GM18909 (cell line): ENCODE measurements at regions not wholly inside any gene's neighbourhood (a gene's known extent, or its start where the extent isn't known, plus 50 kb on each side); places are given as distances from the start of the nearest gene placed in this dataset.
"Not testable (repeated sequence)": the region's sequence is repeated elsewhere in the genome, so short reads cannot be mapped to it uniquely, and the experiment has no call there.

Experiments
- ATAC-seq: cut with Tn5 transposase; IDR thresholded peaks from one replicate; pipeline ENCODE4 v1.9.1; 2021; ENCODE audit warnings: mild to moderate bottlenecking; ENCODE audit not compliant: unreplicated experiment, poor library complexity

DNA sequence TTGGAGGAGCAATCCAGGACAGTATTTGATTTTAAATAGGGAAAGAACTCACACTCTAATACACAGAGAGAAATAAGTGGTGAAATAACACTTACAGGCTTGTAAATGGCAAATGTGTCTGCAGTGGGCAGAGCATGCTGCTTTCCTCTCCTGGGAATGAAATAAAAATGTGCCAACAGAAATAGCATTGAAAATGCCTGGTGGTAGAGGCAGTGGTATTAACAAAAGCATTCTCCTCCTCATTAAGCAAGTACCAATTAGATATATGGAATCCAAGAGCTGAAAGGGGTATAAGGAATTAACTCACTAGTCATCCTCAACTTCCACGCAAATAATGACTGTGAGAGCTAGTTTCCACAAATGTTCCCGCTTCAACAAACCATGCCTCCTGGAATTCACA is 364.1 kb upstream of the KCNMB2 start:
- ATAC-seq = no peak

DNA sequence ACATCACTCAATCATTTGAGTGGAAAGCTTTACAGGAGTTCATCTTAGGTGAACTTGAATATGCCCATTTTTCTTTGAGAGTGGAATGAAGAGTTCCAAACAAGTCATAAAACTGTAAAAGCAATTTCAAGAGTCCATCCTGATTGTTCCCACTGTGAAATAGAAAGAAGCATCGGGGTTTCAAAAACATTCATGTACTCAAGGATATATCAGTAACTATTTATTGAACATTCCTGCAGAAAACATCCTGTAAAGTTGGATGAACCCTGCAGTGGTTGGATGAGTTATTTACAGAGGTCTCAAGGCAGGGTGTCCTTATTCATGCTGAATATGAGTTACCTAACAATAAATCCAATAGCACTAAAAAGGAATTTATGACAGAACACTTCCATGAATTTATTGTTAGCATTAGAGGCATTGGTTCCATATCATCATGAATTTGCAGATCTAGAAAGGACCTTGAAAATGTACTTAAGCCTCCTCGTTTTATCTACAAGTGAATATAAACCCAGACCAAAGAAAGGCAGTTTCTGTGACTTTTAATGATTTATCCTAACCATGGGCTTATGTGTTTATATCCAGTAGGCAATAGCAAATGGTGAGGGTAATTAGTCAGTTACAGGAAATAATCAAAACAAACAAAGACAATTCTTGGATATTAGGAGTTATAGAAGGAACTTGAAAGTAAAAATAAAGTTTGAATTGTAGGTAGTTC is 361.9 kb upstream of the KCNMB2 start:
- no peak for ATAC-seq

DNA sequence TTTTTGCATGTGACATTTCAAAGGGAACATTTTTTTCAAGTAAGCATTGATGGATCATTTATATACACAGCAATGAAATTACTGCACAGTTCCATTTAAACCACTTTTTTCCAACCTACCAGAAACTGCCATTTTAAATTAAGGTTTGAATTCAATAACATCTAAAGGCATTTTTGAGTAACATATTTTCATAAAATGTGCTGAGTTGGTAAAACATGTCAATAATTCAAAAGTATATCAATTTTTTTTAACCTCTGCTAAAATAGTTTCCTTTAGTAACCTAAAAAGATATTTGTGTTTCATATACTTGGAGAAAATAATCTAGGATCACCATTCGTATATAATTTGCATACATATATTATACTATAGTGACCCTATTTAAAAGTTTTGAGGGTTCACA is 355.1 kb upstream of the KCNMB2 start:
- no peak for ATAC-seq

DNA sequence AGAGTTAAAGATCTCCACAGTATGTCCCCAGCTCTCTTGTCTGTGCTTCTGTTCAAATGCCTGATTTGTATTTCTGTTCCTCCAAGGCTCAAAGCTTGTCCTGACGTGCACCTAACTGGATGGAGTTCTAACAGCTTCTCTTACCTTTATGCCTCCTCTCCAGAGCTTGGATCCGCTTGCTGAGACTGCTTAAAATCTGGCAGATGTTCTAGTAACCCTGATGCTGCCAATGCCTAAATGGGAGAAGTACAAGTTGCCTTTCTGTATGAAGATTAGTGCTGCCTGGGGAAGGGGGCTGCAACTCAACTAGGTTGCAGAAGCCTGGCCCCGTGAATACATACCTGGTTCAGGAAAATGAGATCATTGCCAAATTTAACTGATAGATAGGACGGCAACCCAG is 354.5 kb upstream of the KCNMB2 start:
- ATAC-seq = no peak

DNA sequence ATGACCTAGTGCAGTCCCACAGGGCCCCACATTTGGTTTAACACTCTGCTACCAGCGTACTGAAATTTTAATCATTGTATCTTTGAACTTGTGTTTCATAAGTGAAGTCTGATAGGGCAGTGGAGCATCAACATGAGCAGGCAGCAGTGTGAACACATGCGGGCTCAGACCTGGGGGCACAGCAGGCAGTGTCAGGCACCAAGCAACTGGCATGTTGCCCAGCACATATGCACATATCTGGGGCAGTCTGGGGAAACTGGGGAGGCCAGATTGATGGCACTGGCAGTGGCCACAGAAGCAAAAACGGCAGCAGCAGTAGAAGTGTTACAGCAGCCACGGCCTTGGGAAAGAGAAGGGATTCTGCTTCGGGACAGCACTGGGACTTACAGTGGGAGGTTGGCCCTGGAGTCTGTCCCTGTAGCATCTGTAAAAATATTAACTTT is 353.9 kb upstream of the KCNMB2 start:
- ATAC-seq = no peak

DNA sequence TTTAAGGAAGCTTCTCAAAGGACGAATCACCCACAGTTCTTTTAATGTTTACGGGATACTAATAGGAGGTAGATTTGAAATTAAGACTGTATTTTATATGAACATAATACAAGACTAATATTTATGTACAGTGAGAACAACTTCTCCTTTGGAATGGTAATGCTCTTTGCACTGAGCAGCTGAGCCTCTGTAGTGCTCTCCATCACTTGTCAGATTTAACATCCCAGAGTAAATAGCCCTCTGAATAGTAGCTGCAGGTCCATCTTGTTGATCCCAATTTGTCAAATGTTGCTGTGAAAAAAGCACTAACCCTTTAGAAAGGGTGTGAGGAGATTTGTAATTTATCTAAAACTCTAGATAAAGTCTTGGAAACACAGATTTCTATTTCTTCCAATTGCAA is 351.4 kb upstream of the KCNMB2 start:
- no peak for ATAC-seq

DNA sequence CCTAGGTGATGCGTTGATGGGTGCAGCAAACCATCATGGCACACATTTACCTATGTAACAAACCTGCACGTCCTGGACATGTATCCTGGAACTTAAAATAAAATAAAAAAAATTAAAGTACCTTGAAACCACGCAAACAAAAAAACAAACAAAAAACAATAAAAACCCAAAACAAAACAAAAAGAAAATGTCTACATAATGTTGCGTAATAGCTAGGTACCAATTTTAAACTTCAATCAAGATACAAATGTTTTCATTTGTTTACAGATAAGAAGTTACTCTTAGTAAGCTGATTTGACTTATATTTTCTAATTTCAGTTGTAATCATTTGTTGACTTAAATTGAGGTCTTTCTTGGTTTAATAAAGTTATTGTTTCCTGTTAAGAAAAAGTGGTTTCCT is 349.6 kb upstream of the KCNMB2 start:
- ATAC-seq = no peak

DNA sequence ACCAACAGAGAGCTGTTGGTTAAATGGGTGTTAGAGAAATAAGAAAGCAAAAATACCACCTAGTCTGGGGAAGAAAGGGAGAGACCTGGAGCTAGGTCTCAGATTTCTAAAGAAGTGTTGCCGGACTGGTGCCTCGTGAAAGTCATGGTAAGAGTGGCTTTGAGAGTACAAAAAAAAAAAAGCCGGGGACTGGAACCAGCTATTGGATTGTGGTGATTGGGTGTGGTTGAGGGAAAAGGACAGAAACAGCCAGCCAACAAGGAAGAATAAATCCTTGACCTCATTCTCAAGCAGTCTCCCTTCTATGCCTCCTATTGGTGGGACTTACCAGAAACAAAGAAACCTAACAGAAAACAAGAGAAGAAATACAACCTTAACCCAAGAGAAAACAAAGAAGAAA is 346.4 kb upstream of the KCNMB2 start:
- no peak for ATAC-seq

DNA sequence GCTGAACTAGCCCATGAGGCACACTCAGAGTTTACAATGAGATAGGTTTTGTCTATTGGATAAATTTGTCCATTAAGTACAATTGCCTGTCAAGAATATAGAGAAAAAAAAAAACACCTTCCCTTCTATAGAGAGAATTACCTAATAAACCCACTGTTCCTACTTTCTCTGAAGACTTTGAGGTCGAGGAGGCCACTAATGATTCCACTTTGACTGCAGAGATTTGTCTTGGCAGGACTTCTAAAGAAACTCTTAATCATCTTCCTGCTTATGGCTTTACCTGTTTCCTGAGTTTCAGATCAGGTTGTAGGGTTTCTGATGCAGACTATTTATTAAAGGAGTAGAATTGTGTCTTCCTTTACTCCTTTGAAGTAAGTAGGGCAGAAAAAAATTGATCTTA is 342.4 kb upstream of the KCNMB2 start:
- ATAC-seq = no peak

DNA sequence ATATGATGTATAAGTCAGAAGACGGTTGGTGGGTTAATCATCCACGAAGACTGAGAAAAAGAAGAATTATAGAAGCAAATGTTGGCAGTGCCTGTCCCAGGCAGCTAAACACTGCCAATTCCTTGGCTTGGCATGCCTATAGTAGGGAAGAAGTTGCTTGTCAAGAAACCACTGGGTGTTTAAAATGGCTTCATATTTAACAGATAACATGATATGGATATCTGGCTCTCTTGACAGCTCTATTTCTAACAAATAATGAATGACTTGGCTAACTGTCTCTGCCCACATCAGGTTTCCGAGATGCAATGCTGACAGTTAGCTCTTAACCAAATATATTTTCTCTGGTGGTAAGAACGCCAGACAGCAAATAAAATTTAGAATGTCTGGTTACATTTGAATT is 341.7 kb upstream of the KCNMB2 start:
- ATAC-seq = no peak

DNA sequence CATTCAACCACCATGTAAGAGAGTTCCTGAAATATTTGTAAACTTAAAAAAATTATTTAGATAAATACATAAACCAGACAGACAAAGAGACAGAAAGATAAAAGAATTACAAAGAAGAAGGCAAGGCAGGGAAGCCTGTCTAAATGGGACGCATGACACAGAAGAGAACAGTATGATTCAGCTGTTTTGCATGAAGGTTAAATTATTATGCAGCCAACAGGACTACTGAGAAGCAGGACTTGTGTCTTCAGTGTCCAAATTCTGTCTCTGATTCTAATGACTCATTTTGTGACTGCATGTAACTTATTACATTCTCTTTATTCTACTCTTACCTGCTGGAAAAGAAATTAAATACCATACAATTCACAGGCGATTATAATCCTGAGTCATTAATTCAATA is 340.4 kb upstream of the KCNMB2 start:
- peak; percentile 92 for ATAC-seq

DNA sequence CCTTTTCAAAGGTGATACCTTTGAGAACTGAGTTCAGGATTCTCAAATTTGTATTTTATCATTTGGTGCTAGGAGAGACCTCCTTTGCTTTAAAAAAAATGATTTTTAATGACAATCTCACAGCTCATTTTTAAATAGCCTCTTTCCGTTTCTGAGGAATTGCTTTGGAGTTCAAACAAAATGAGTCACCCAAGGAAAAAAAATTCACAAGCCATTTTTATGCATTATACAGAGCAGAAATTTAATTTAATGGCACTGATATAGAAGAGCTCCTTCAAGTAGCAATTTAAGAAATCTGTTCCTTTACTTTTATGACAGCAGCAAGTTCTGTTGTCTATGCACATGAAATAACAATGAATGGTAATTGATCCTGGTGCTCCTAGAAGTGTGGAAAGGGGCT is 337.9 kb upstream of the KCNMB2 start:
- no peak for ATAC-seq

DNA sequence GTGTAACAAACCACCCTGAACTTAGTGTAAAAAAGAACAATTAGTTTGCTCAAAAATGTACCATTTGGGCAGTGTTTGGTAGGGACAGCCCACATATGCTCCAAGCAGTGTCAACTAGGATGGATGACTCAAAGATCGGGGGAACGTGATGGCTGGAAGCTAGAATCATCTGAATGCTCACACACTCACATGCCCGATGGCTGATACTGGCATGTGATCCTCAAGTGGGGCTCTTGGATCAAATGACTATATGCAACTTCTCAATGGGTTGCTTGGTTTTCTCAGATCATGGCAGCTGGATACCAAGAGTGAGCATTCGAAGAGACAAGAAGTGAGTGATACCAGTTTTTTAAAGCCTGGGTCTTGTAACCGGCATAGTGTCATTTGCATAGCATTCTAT is 335.9 kb upstream of the KCNMB2 start:
- ATAC-seq = no peak

DNA sequence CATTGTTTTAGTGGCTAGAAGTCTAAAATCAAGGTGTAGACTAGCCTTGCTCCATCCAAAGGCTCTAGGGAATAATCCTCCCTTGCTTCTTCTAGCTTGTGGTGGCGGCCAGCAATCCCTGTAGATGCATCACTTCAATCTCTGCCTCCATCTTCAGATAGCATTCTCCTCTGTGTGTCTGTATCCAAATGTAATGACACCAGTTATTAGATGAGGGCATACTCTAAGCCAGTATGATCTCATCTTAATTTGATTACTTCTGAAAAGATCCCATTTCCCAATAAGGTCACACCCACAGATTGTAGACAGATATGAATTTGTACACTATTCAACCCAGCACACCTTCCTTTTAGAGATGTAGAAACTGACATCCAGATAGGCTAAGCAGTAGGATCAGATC is 334.5 kb upstream of the KCNMB2 start:
- no peak for ATAC-seq

DNA sequence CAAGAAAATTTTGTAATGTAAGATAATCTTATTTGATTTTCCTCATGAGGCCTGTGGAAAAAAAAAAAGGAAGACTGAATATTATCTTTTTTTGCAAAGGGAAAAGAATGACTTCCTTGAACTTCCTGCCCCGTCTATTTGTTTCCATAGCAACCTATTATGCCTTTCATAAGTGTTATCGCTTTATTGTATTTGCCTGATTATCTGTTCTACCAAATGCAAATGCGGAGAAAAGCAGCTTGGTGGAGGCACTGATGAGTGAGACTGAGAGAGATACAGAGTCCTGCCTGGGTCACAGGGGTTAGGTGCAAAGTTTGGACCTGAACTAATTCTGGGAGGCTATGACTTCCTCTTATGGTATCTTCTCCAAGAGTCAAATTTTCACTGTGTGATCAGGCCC is 334.0 kb upstream of the KCNMB2 start:
- ATAC-seq = no peak

DNA sequence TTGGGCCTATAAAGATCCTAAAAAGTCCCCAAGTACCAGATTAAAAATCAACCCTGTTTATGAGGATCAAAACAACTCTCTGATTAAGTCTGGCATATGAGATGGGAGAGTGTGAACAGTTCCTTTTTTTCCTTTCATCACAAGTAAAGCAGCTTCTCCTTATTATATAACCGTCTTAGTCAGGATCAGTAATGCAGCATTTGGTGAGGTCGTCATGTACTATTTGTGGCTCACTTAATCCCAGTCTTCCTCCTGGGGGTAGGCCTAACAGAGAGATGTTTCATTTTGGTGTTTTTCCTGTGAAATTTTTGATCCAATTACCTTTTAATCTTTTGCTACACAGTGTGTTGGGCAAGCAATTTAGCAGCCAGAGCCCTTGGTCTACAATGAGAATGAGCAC is 333.1 kb upstream of the KCNMB2 start:
- no peak for ATAC-seq

DNA sequence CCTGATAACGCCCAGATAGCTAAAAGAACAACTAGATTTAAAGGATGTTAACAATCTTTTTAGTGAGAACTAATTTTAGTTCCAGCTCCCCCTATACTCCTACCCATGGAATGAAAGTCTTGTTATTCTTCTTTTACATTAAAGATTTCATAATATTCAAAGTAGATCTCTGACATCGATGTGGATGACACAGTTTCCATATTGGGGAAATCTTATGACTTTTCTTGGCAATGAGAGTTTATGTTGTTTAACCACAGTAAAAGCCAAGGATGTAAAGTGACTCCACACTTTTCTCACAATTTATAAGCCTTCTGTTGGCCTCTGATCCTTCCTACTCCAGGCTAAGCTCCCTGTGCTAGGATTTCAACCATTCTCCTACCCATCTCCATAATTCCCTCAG is 332.6 kb upstream of the KCNMB2 start:
- no peak for ATAC-seq

DNA sequence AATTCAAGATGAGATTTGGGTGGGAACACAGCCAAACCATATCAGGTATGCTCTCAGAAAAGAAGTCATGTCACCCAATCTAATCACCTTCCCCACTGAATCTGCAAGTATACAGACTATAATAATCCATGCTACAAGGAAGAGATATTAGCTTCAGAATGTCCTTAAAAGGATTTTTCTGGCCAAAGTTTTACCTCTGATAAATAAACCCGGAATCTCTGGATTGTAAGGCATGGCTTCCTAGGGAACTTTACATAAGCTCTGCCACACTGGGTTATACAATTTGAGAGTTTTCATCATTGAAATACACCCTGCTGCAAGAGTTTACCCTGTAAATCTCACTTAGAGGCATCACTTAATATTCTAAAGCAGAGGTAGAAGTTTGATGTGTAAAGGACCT is 330.5 kb upstream of the KCNMB2 start:
- ATAC-seq = no peak

DNA sequence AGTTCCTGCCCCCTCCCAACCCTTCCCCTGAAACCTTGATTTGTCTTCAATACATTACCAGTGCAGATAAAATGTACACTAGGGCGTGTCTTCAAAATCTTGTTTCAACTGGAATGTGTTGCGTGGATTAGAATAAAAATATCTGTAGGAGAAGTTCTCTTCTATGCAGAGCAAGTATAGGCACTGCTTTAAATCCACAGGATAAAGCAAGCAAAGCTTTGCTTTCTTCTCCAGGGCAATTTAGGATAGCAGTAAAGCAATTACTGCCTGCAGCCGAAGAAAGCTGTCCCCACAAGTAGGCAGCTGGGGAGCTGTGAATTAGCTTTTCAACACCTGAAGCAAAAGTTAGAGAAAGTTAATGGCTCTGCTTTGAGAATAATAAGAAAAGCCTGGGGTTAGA is 329.7 kb upstream of the KCNMB2 start:
- no peak for ATAC-seq

DNA sequence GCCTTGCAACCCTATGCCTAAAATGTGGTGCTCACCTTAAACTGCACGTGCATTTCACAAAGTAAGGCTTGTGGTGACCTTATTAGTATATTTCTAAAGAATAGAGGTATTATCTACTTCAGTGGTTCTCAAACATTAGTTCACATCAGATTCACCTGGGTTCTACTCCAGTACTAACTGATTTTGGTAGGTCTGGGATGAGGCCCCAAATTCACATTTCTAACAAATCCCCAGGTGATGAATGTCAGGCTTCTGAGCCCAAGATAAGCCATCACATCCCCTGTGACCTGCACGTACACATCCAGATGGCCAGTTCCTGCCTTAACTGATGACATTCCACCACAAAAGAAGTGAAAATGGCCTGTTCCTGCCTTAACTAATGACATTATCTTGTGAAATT is 329.1 kb upstream of the KCNMB2 start:
- ATAC-seq = not testable (repeated sequence)

DNA sequence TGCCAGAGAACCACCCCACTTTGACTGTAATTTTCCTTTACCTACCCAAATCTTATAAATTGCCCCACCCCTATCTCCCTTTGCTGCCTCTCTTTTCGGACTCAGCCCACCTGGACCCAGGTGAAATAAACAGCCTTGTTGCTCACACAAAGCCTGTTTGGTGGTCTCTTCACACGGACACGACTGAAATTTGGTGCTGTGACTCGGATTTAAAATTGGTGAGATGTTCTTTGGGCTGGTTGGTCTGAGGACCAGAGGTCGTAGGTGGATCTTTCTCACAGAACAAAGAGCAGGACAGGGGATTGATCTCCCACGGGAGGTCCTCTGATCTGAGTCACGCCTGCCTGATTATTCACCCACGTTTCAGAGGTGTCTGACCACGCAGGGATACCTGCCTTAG is 328.6 kb upstream of the KCNMB2 start:
- ATAC-seq = not testable (repeated sequence)

DNA sequence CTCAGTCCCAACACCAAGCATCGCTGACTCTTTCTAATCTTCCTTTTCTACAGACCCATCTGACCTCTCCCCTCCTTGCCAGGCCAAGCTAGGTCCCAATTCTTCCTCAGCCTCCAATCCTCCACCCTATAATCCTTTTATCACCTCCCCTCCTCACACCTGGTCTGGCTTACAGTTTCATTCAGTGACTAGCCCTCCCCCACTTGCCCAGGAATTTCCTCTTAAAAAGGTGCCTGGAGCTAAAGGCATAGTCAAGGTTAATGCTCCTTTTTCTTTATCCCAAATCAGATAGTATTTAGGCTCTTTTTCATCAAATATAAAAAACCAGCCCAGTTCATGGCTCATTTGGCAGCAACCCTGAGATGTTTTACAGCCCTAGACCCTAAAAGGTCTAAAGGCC is 327.1 kb upstream of the KCNMB2 start:
- ATAC-seq = not testable (repeated sequence)

DNA sequence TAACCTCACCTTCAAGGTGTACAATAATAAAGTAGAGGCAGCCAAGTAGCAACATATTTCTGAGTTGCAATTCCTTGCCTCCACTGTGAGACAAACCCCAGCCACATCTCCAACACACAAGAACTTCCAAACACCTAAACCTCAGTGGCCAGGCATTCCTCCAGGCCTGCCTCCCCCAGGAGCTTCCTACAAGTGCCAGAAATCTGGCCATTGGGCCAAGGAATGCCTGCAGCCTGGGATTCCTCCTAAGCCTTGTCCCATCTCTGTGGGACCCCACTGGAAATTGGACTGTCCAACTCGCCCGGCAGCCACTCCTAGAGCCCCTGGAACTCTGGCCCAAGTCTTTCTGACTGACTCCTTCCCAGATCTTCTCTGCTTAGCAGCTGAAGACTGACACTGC is 326.6 kb upstream of the KCNMB2 start:
- not testable (repeated sequence) for ATAC-seq
